Suprapubic skin (tissue), 3 donors: ENCODE measurements at regions not wholly inside any gene's neighbourhood (a gene's known extent, or its start where the extent isn't known, plus 50 kb on each side); places are given as distances from the start of the nearest gene placed in this dataset.

Experiments
- CTCF ChIP-seq, 2 donors: fragments of 200-600 bp in 1 of 2; fragments of 450-650 bp in 1 of 2; sonication (generic) in 1 of 2; IDR thresholded peaks; one replicate each; pipeline ENCODE4 v1.5.1; 2016 to 2019; ENCODE audit warnings: antibody characterized with exemption in 2 of 2, mild to moderate bottlenecking in 1 of 2, moderate library complexity in 1 of 2
- POLR2AphosphoS5 ChIP-seq, 3 donors: sonication (generic); formaldehyde crosslinking; IDR thresholded peaks; one replicate each; pipeline ENCODE4 v1.6.1; 2017; ENCODE audit warnings: antibody characterized with exemption in 3 of 3

GRCh38 chr1:168835176-168835575, 106.2 kb upstream of the DPT start:
- no peak for TF ChIP-seq CTCF (IDR thresholded peaks at IDR 0.05)
- TF ChIP-seq POLR2AphosphoS5 (IDR thresholded peaks at IDR 0.05): no peak
